SK-N-SH (cell line): ENCODE measurements at regions not wholly inside any gene's neighbourhood (a gene's known extent, or its start where the extent isn't known, plus 50 kb on each side); places are given as distances from the start of the nearest gene placed in this dataset.

ENCODE experiments used
- CTCF ChIA-PET: fragments of 300-600, 350-600 bp; formaldehyde crosslinking; extraction: SDS; loops from one replicate; lab custom pipeline; 2021; lab: Yijun Ruan, JAX
- POLR2A ChIA-PET: fragments of 350-600 bp; sonication (Branson Sonifier 250); formaldehyde crosslinking; extraction: SDS; loops from one replicate; lab custom pipeline; 2020; ENCODE audit warnings: antibody characterized with exemption, inconsistent platforms; lab: Yijun Ruan, JAX
- DNase-seq: peaks from one replicate; pipeline ENCODE4 v3.0.0; 2012
- H2AFZ ChIP-seq: fragments of 200-600 bp; sonication (generic); 2 replicates; pipeline ENCODE4 v1.8.1; 2016; ENCODE audit warnings: antibody characterized with exemption, mild to moderate bottlenecking, low read depth
- H3F3A ChIP-seq: fragments of 200-600 bp; sonication (generic); replicated peaks from 2 replicates; pipeline ENCODE3; 2016; ENCODE audit warnings: antibody characterized with exemption, mild to moderate bottlenecking; ENCODE audit not compliant: insufficient read depth
- H3K27ac ChIP-seq, 2 experiments: fragments of 200-500 bp in 1 of 2; fragments of 200-600 bp in 1 of 2; sonication (Bioruptor generic) in 1 of 2; sonication (generic), shearing (Covaris generic) in 1 of 2; 2 replicates each; pipeline versions ENCODE4 v1.5.1 to v1.6.1; 2014 to 2016; ENCODE audit warnings: low read depth in 2 of 2, inconsistent platforms in 1 of 2, low read length in 1 of 2, mild to moderate bottlenecking in 1 of 2, mixed read lengths in 1 of 2
- H3K27me3 ChIP-seq: fragments of 200-600 bp; sonication (generic), shearing (Covaris generic); 2 replicates; pipeline ENCODE4 v1.6.1; 2016; ENCODE audit warnings: mixed run types; ENCODE audit not compliant: insufficient read depth
- H3K36me3 ChIP-seq, 2 experiments: fragments of 200-500 bp in 1 of 2; fragments of 200-600 bp in 1 of 2; sonication (Bioruptor generic) in 1 of 2; sonication (generic) in 1 of 2; replicated peaks in 1 of 2; 2 replicates each; pipeline versions ENCODE3 to v1.5.1; 2014 to 2016; ENCODE audit warnings: low read length in 1 of 2, mild to moderate bottlenecking in 1 of 2; ENCODE audit not compliant: insufficient read depth in 2 of 2, control insufficient read depth in 1 of 2
- H3K4me1 ChIP-seq, 2 experiments: fragments of 200-500 bp in 1 of 2; fragments of 200-600 bp in 1 of 2; sonication (Bioruptor generic) in 1 of 2; sonication (generic), shearing (Covaris generic) in 1 of 2; 2 replicates each; pipeline versions ENCODE4 v1.5.1 to v1.6.1; 2014 to 2016; ENCODE audit warnings: low read depth in 1 of 2, low read length in 1 of 2, mixed run types in 1 of 2; ENCODE audit not compliant: insufficient read depth in 2 of 2, control insufficient read depth in 1 of 2
- H3K4me2 ChIP-seq: fragments of 200-600 bp; sonication (generic), shearing (Covaris generic); 2 replicates; pipeline ENCODE4 v1.6.1; 2017; ENCODE audit warnings: mixed run types
- H3K4me3 ChIP-seq, 2 experiments: fragments of 200-500 bp in 1 of 2; fragments of 200-600 bp in 1 of 2; sonication (Bioruptor generic) in 1 of 2; sonication (generic), shearing (Covaris generic) in 1 of 2; 2 replicates each; pipeline versions ENCODE4 v1.5.1 to v1.8.1; 2014 to 2016; ENCODE audit warnings: low read depth in 2 of 2, inconsistent platforms in 1 of 2, low read length in 1 of 2, mild to moderate bottlenecking in 1 of 2, mixed read lengths in 1 of 2, moderate library complexity in 1 of 2
- H3K79me2 ChIP-seq: fragments of 200-600 bp; sonication (generic); 2 replicates; pipeline ENCODE4 v1.8.1; 2017; ENCODE audit warnings: mild to moderate bottlenecking; ENCODE audit not compliant: insufficient read depth
- H3K9ac ChIP-seq: fragments of 200-600 bp; sonication (generic); 2 replicates; pipeline ENCODE4 v1.6.1; 2017; ENCODE audit warnings: mixed run types
- H3K9me2 ChIP-seq: fragments of 200-600 bp; sonication (generic); 2 replicates; pipeline ENCODE4 v1.6.1; 2017; ENCODE audit warnings: mixed run types
- H3K9me3 ChIP-seq: fragments of 200-600 bp; sonication (generic); 2 replicates; pipeline ENCODE4 v1.6.1; 2017; ENCODE audit warnings: mixed run types, mild to moderate bottlenecking, moderate library complexity
- H4K20me1 ChIP-seq: fragments of 200-600 bp; sonication (generic); 2 replicates; pipeline ENCODE4 v1.6.1; 2017; ENCODE audit warnings: mild to moderate bottlenecking, mixed run types; ENCODE audit not compliant: insufficient read depth
- CHD2 ChIP-seq: fragments of 150-350 bp; IDR thresholded peaks from 2 replicates; pipeline ENCODE4 v1.6.1; 2018; ENCODE audit warnings: low read length; ENCODE audit not compliant: partially characterized antibody
- EP300 ChIP-seq, 2 experiments: IDR thresholded peaks; 2 replicates each; pipeline versions ENCODE4 v1.4.0 to v1.6.1; 2012; ENCODE audit warnings: borderline replicate concordance in 1 of 2, low read depth in 1 of 2, low read length in 1 of 2
- FOSL2 ChIP-seq: IDR thresholded peaks from 2 replicates; pipeline ENCODE4 v1.4.0; 2012; ENCODE audit warnings: low read depth, mild to moderate bottlenecking, moderate library complexity, borderline replicate concordance
- GATA2 ChIP-seq: sonication (generic); formaldehyde crosslinking; IDR thresholded peaks from 2 replicates; pipeline ENCODE4 v1.5.0; 2020; ENCODE audit warnings: mild to moderate bottlenecking, missing genetic modification reagents
- NRF1 ChIP-seq: IDR thresholded peaks from 2 replicates; pipeline ENCODE4 v1.6.1; 2012; ENCODE audit warnings: low read depth, mild to moderate bottlenecking, low read length
- RFX5 ChIP-seq: IDR thresholded peaks from 2 replicates; pipeline ENCODE4 v1.6.1; 2012; ENCODE audit warnings: mild to moderate bottlenecking, improper control_type of control experiment, low read length
- SIN3A ChIP-seq: IDR thresholded peaks from 2 replicates; pipeline ENCODE4 v1.6.1; 2012; ENCODE audit warnings: low read depth, mild to moderate bottlenecking, low read length, moderate library complexity, borderline replicate concordance
- USF1 ChIP-seq: IDR thresholded peaks from 2 replicates; pipeline ENCODE4 v1.4.0; 2012; ENCODE audit warnings: low read depth, borderline replicate concordance
- YY1 ChIP-seq: IDR thresholded peaks from 2 replicates; pipeline ENCODE4 v1.4.0; 2012; ENCODE audit warnings: low read depth, mild to moderate bottlenecking
- WGBS: methylation state at CpG from one replicate; pipeline ENCODE4 v1.1.6; 2017; ENCODE audit warnings: low lambda C conversion rate; 5-methylcytosine and 5-hydroxymethylcytosine counted together
- TF ChIP-seq, protein P1 (sequence below): IDR thresholded peaks from 2 replicates; pipeline ENCODE4 v1.6.1; 2012; ENCODE audit warnings: mild to moderate bottlenecking, low read depth, low read length, moderate library complexity
- TF ChIP-seq, protein P2 (sequence below): fragments of 150-350 bp; IDR thresholded peaks from 2 replicates; pipeline ENCODE4 v1.6.1; 2016; ENCODE audit warnings: mild to moderate bottlenecking, low read depth, low read length
- TF ChIP-seq, protein P3 (sequence below): IDR thresholded peaks from 2 replicates; pipeline ENCODE4 v1.4.0; 2012; ENCODE audit warnings: low read depth, borderline replicate concordance

DNA sequence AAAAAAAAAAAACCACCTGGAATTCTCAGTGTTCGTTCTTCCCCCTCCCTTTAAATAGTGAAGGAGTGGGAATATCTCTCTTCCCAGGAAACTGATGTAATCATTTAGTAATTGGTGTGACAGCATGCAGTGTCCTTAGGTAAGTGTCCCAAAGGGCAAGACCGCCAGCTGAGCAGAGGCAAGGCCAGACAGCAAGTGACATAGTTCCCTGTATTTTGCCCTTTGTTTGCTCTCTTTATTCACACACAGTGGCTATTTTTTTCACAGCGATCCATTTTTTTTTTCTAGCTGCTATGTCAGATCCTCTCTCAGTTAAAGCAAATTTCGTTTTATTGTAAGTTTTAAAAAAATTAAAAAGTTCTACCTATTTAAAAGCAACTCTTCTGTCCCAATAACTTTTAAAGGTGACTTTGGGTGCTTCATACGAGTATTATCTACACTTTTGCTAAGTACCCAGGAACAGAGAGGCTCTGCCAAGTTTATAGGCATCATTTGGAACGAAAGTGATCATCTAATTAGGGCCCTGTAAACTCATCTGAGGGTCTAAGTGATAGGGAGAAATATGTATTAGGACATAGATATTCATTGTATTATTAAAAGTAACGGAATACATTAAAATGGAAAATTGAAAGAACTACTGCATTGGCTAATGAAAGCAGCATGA lies 98.2 kb upstream of the ALDH1A1 start:
- WGBS: 1% methylated on average over 7 of the region's 7 CpGs
- H3K4me2 ChIP-seq: no peak overlapping the region

DNA sequence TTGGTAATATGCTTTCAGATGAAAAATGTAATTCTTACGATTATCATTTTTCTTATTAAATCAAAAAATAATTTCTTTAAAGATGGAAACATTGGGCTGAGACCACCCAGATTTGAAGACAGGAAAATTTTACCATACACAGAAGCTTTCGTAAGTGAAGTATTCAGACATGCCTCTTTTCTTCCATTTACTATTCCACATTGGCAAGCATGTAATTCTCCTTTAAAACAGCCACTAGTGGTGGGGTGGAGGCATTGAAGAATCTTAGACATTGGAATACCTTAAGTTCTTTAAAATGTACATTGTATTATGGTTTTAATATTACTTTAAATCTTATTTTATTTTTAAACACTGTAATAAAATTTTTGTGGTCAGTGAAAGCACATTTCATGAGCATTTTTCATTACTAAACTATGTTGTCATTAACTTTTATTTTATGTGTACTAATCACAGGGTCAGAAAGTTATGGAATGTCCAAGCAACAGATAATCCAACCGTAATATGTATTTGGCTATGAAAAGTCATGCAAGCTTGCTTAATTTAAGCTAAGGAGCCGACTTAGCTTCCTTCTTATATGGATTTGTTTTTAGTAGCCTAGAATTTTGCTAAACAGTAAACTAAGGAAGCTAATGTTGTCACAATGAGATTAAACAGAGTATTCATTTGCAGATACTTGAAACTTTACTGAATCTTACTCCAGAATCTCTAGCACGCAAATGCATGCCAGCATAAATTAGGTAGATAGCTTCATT lies 97.4 kb upstream of the ALDH1A1 start:
- ChIA-PET CTCF (interaction anchor here (1.1 kb wide), 1 partner anchor 11 kb away, joined by 3 read pairs; no protein-coding TSS in a partner anchor), POLR2A (no interaction called here)
- DNase-seq: no peak
- WGBS: 2% methylated on average over 5 of the region's 5 CpGs
- H3K27ac ChIP-seq: no peak overlapping the region
- no peak overlapping the region for H3K4me2 ChIP-seq
- no peaks in the 10 kb centered on the region for H3K9me2 ChIP-seq
- no peaks in the 10 kb centered on the region for H3K79me2 ChIP-seq
- H3F3A ChIP-seq: no peaks in the 10 kb centered on the region
- H3K27me3 ChIP-seq: peaks cover 20% of the 10 kb centered on the region; the same call in 1 of the 2 replicates
- H2AFZ ChIP-seq: no peak overlapping the region
- H3K9ac ChIP-seq: no peak overlapping the region
- no peaks in the 10 kb centered on the region for H4K20me1 ChIP-seq
- no peak overlapping the region for H3K4me3 ChIP-seq
- H3K4me1 ChIP-seq: no peaks in the 10 kb centered on the region
- H3K36me3 ChIP-seq: no peaks in the 10 kb centered on the region
- no peaks in the 10 kb centered on the region; the same call in 1 of the 2 replicates for H3K9me3 ChIP-seq
- TF ChIP-seq, protein P1, sequence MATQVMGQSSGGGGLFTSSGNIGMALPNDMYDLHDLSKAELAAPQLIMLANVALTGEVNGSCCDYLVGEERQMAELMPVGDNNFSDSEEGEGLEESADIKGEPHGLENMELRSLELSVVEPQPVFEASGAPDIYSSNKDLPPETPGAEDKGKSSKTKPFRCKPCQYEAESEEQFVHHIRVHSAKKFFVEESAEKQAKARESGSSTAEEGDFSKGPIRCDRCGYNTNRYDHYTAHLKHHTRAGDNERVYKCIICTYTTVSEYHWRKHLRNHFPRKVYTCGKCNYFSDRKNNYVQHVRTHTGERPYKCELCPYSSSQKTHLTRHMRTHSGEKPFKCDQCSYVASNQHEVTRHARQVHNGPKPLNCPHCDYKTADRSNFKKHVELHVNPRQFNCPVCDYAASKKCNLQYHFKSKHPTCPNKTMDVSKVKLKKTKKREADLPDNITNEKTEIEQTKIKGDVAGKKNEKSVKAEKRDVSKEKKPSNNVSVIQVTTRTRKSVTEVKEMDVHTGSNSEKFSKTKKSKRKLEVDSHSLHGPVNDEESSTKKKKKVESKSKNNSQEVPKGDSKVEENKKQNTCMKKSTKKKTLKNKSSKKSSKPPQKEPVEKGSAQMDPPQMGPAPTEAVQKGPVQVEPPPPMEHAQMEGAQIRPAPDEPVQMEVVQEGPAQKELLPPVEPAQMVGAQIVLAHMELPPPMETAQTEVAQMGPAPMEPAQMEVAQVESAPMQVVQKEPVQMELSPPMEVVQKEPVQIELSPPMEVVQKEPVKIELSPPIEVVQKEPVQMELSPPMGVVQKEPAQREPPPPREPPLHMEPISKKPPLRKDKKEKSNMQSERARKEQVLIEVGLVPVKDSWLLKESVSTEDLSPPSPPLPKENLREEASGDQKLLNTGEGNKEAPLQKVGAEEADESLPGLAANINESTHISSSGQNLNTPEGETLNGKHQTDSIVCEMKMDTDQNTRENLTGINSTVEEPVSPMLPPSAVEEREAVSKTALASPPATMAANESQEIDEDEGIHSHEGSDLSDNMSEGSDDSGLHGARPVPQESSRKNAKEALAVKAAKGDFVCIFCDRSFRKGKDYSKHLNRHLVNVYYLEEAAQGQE: no peak
- TF ChIP-seq SIN3A: no peak
- TF ChIP-seq EP300 (IDR thresholded peaks at IDR 0.05; ENCODE audit: borderline replicate concordance in 1 of 2, low read depth in 1 of 2, low read length in 1 of 2): no peak
- TF ChIP-seq NRF1: no peak
- TF ChIP-seq CHD2: no peak
- no peak for TF ChIP-seq GATA2 (CRISPR knock-in tag)
- no peak for TF ChIP-seq USF1
- TF ChIP-seq FOSL2: no peak
- TF ChIP-seq, protein P2, sequence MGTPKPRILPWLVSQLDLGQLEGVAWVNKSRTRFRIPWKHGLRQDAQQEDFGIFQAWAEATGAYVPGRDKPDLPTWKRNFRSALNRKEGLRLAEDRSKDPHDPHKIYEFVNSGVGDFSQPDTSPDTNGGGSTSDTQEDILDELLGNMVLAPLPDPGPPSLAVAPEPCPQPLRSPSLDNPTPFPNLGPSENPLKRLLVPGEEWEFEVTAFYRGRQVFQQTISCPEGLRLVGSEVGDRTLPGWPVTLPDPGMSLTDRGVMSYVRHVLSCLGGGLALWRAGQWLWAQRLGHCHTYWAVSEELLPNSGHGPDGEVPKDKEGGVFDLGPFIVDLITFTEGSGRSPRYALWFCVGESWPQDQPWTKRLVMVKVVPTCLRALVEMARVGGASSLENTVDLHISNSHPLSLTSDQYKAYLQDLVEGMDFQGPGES: no peak

More for the DNA sequence above, 98.2 kb upstream of the ALDH1A1 start:
- no peak overlapping the region for H3K9ac ChIP-seq
- no peak overlapping the region for H3K4me3 ChIP-seq
- H3K27me3 ChIP-seq: peaks cover 16% of the 10 kb centered on the region; the same call in 1 of the 2 replicates
- TF ChIP-seq NRF1: no peak
- no peak for TF ChIP-seq GATA2 (CRISPR knock-in tag)
- TF ChIP-seq, protein P3, sequence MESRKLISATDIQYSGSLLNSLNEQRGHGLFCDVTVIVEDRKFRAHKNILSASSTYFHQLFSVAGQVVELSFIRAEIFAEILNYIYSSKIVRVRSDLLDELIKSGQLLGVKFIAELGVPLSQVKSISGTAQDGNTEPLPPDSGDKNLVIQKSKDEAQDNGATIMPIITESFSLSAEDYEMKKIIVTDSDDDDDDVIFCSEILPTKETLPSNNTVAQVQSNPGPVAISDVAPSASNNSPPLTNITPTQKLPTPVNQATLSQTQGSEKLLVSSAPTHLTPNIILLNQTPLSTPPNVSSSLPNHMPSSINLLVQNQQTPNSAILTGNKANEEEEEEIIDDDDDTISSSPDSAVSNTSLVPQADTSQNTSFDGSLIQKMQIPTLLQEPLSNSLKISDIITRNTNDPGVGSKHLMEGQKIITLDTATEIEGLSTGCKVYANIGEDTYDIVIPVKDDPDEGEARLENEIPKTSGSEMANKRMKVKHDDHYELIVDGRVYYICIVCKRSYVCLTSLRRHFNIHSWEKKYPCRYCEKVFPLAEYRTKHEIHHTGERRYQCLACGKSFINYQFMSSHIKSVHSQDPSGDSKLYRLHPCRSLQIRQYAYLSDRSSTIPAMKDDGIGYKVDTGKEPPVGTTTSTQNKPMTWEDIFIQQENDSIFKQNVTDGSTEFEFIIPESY: no peak
- TF ChIP-seq, protein P2: no peak
- no peak for TF ChIP-seq YY1
- TF ChIP-seq SIN3A: no peak
- TF ChIP-seq RFX5: no peak
- DNase-seq: no peak
- H3K9me3 ChIP-seq: no peaks in the 10 kb centered on the region; the same call in 1 of the 2 replicates
- no peaks in the 10 kb centered on the region for H3K36me3 ChIP-seq
- H4K20me1 ChIP-seq: no peaks in the 10 kb centered on the region
- ChIA-PET CTCF (interaction anchor here (1.1 kb wide), 1 partner anchor 12 kb away, joined by 3 read pairs; no protein-coding TSS in a partner anchor), POLR2A (no interaction called here)
- H3K9me2 ChIP-seq: no peaks in the 10 kb centered on the region
- no peak overlapping the region for H2AFZ ChIP-seq
- H3K79me2 ChIP-seq: no peaks in the 10 kb centered on the region
- no peaks in the 10 kb centered on the region for H3K4me1 ChIP-seq
- H3K27ac ChIP-seq: no peak overlapping the region
- H3F3A ChIP-seq: no peaks in the 10 kb centered on the region
